IPS DF 6.9 (cell line): ENCODE measurements at regions not wholly inside any gene's neighbourhood (a gene's known extent, or its start where the extent isn't known, plus 50 kb on each side); places are given as distances from the start of the nearest gene placed in this dataset.

Experiments
- DNase-seq: peaks from one replicate; pipeline ENCODE4 v3.0.0-alpha.2; 2013; ENCODE audit warnings: low read depth, low spot score
- H3K27ac ChIP-seq: one replicate; pipeline ENCODE4 v1.5.1; 2013; ENCODE audit warnings: low read length, control low read depth
- H3K27me3 ChIP-seq: 2 replicates; pipeline ENCODE4 v1.6.1; 2013; ENCODE audit warnings: mild to moderate bottlenecking, low read length; ENCODE audit not compliant: control insufficient read depth, insufficient read depth
- H3K36me3 ChIP-seq: 2 replicates; pipeline ENCODE4 v1.6.1; 2013; ENCODE audit warnings: low read length; ENCODE audit not compliant: control insufficient read depth, insufficient read depth
- H3K4me1 ChIP-seq: 2 replicates; pipeline ENCODE4 v1.6.1; 2013; ENCODE audit warnings: low read length; ENCODE audit not compliant: control insufficient read depth, insufficient read depth
- H3K4me3 ChIP-seq: 2 replicates; pipeline ENCODE4 v1.5.1; 2013; ENCODE audit warnings: mild to moderate bottlenecking, low read length
- H3K9me3 ChIP-seq: 2 replicates; pipeline ENCODE4 v1.6.1; 2013; ENCODE audit warnings: low read length, inconsistent platforms; ENCODE audit not compliant: control insufficient read depth, insufficient read depth
- whole genome bisulfite sequencing: extraction: QIAGEN DNeasy Blood & Tissue Kit; methylation state at CpG from one replicate; pipeline ENCODE4 v1.1.7; 2013; ENCODE audit warnings: mixed read lengths, missing lambda C conversion rate; ENCODE audit not compliant: insufficient read length, insufficient coverage; 5-methylcytosine and 5-hydroxymethylcytosine counted together

GRCh38 chr18:60649842-60650536, 277.4 kb upstream of the MC4R start:
- no peaks in the 10 kb centered on the region for H3K9me3 ChIP-seq
- no peak overlapping the region for H3K27ac ChIP-seq
- H3K27me3 ChIP-seq = no peaks in the 10 kb centered on the region
- WGBS = no CpG with 5 or more reads among the region's 3 CpGs
- no peaks in the 10 kb centered on the region; the same call in 1 of the 2 replicates for H3K4me1 ChIP-seq
- no peak overlapping the region for H3K4me3 ChIP-seq
- H3K36me3 ChIP-seq = no peaks in the 10 kb centered on the region
- no peak for DNase-seq

GRCh38 chr18:60654298-60654697, 281.7 kb upstream of the MC4R start:
- no peak overlapping the region for H3K27ac ChIP-seq
- H3K9me3 ChIP-seq = no peaks in the 10 kb centered on the region
- no CpG with 5 or more reads among the region's 2 CpGs for WGBS
- H3K27me3 ChIP-seq = no peaks in the 10 kb centered on the region
- no peaks in the 10 kb centered on the region for H3K36me3 ChIP-seq
- H3K4me3 ChIP-seq = no peak overlapping the region
- no peak for DNase-seq
- no peaks in the 10 kb centered on the region; the same call in 1 of the 2 replicates for H3K4me1 ChIP-seq

GRCh38 chr18:60656553-60656952, 284.0 kb upstream of the MC4R start:
- H3K27me3 ChIP-seq = no peaks in the 10 kb centered on the region
- no peaks in the 10 kb centered on the region; the same call in 1 of the 2 replicates for H3K4me1 ChIP-seq
- H3K36me3 ChIP-seq = no peaks in the 10 kb centered on the region
- no peak overlapping the region for H3K4me3 ChIP-seq
- WGBS = no CpG with 5 or more reads among the region's 4 CpGs
- H3K27ac ChIP-seq = no peak overlapping the region
- H3K9me3 ChIP-seq = no peaks in the 10 kb centered on the region
- no peak for DNase-seq

- Histone ChIP-seq H3K27me3 (no peaks in the 10 kb centered on the region), H3K36me3 (no peaks in the 10 kb centered on the region), H3K9me3 (no peaks in the 10 kb centered on the region), H3K4me3 (no peak overlapping the region), H3K4me1 (no peaks in the 10 kb centered on the region), H3K27ac (no peak overlapping the region)
- 100% methylated on average over 4 of the region's 22 CpGs for WGBS
- no peak for DNase-seq
Observed at GRCh38 chr18:60662491-60662890, 289.9 kb upstream of the MC4R start.

GRCh38 chr18:60663060-60663989, 290.8 kb upstream of the MC4R start:
- no CpG with 5 or more reads among the region's 38 CpGs for WGBS
- no peak overlapping the region for H3K4me3 ChIP-seq
- DNase-seq = no peak
- no peaks in the 10 kb centered on the region for H3K36me3 ChIP-seq
- no peaks in the 10 kb centered on the region for H3K9me3 ChIP-seq
- no peak overlapping the region for H3K27ac ChIP-seq
- H3K4me1 ChIP-seq = no peaks in the 10 kb centered on the region
- H3K27me3 ChIP-seq = no peaks in the 10 kb centered on the region

- no peaks in the 10 kb centered on the region for H3K9me3 ChIP-seq
- no peaks in the 10 kb centered on the region for H3K27me3 ChIP-seq
- no peaks in the 10 kb centered on the region for H3K36me3 ChIP-seq
- DNase-seq = no peak
- no peaks in the 10 kb centered on the region for H3K4me1 ChIP-seq
- WGBS = no CpG with 5 or more reads among the region's 4 CpGs
- H3K27ac ChIP-seq = no peak overlapping the region
- no peak overlapping the region for H3K4me3 ChIP-seq
Observed at GRCh38 chr18:60664736-60665135, 292.2 kb upstream of the MC4R start.

- DNase-seq = no peak
Observed at GRCh38 chr18:60667016-60667415, 294.4 kb upstream of the MC4R start.

GRCh38 chr18:60668583-60668982, 296.0 kb upstream of the MC4R start:
- no peak for DNase-seq
- WGBS = no CpG with 5 or more reads among the region's 4 CpGs
- H3K27me3 ChIP-seq = no peaks in the 10 kb centered on the region
- H3K9me3 ChIP-seq = no peaks in the 10 kb centered on the region
- H3K36me3 ChIP-seq = no peaks in the 10 kb centered on the region
- no peak overlapping the region for H3K4me3 ChIP-seq
- H3K27ac ChIP-seq = no peak overlapping the region
- H3K4me1 ChIP-seq = peaks cover 1% of the 10 kb centered on the region; the same call in 1 of the 2 replicates

More at GRCh38 chr18:60667016-60667415, 294.4 kb upstream of the MC4R start:
- no peaks in the 10 kb centered on the region for H3K27me3 ChIP-seq
- H3K4me3 ChIP-seq = no peak overlapping the region
- H3K9me3 ChIP-seq = no peaks in the 10 kb centered on the region
- no peaks in the 10 kb centered on the region for H3K36me3 ChIP-seq
- no CpG with 5 or more reads among the region's 1 CpG for WGBS
- H3K4me1 ChIP-seq = peaks cover 1% of the 10 kb centered on the region; the same call in 1 of the 2 replicates
- no peak overlapping the region for H3K27ac ChIP-seq

- peaks cover 1% of the 10 kb centered on the region; the same call in 1 of the 2 replicates for H3K4me1 ChIP-seq
- no peak overlapping the region for H3K27ac ChIP-seq
- no peaks in the 10 kb centered on the region for H3K36me3 ChIP-seq
- no peak for DNase-seq
- H3K9me3 ChIP-seq = no peaks in the 10 kb centered on the region
- H3K27me3 ChIP-seq = no peaks in the 10 kb centered on the region
- H3K4me3 ChIP-seq = no peak overlapping the region
Observed at GRCh38 chr18:60669938-60670337, 297.4 kb upstream of the MC4R start.

- Histone ChIP-seq H3K4me3 (no peak overlapping the region), H3K36me3 (no peaks in the 10 kb centered on the region), H3K4me1 (peaks cover 1% of the 10 kb centered on the region; the same call in 1 of the 2 replicates), H3K27ac (no peak overlapping the region), H3K27me3 (no peaks in the 10 kb centered on the region), H3K9me3 (no peaks in the 10 kb centered on the region)
- DNase-seq = no peak
- no CpG with 5 or more reads among the region's 1 CpG for WGBS
Observed at GRCh38 chr18:60671021-60671420, 298.4 kb upstream of the MC4R start.
